Thymus (tissue), 11 donors: ENCODE measurements at regions not wholly inside any gene's neighbourhood (a gene's known extent, or its start where the extent isn't known, plus 50 kb on each side); places are given as distances from the start of the nearest gene placed in this dataset.

Source experiments
- DNase-seq, 9 donors: peaks; one replicate each; pipeline ENCODE4 v3.0.0-alpha.2; 2013; ENCODE audit warnings: low spot score in 9 of 9, low read depth in 6 of 9, missing footprints in 1 of 9
- H3K27ac ChIP-seq, 2 donors: one replicate each; pipeline ENCODE4 v1.5.1; 2013; ENCODE audit warnings: control low read depth in 1 of 2, low read depth in 1 of 2, low read length in 1 of 2, mild to moderate bottlenecking in 1 of 2, moderate library complexity in 1 of 2
- H3K27me3 ChIP-seq, 2 donors: one replicate each; pipeline ENCODE4 v1.5.1; 2013; ENCODE audit warnings: low read length in 1 of 2; ENCODE audit not compliant: control insufficient read depth in 2 of 2, insufficient read depth in 1 of 2
- H3K36me3 ChIP-seq, 2 donors: one replicate each; pipeline ENCODE4 v1.5.1; 2013; ENCODE audit warnings: low read length in 1 of 2, mild to moderate bottlenecking in 1 of 2, moderate library complexity in 1 of 2; ENCODE audit not compliant: control insufficient read depth in 2 of 2, insufficient read depth in 2 of 2
- H3K4me1 ChIP-seq, 2 donors: one replicate each; pipeline ENCODE4 v1.5.1; 2013; ENCODE audit warnings: low read length in 2 of 2; ENCODE audit not compliant: control insufficient read depth in 2 of 2, insufficient read depth in 2 of 2
- H3K4me3 ChIP-seq, 2 donors: one replicate each; pipeline ENCODE4 v1.5.1; 2013; ENCODE audit warnings: low read length in 2 of 2, control low read depth in 1 of 2, mild to moderate bottlenecking in 1 of 2
- H3K9me3 ChIP-seq, 2 donors: one replicate each; pipeline ENCODE4 v1.5.1; 2013; ENCODE audit warnings: low read length in 1 of 2, mild to moderate bottlenecking in 1 of 2; ENCODE audit not compliant: control insufficient read depth in 2 of 2, insufficient read depth in 1 of 2
- WGBS: extraction: QIAGEN DNeasy Blood & Tissue Kit; methylation state at CpG from one replicate; pipeline ENCODE4 v1.1.7; 2013; 5-methylcytosine and 5-hydroxymethylcytosine counted together
- donor health status: healthy.

DNA sequence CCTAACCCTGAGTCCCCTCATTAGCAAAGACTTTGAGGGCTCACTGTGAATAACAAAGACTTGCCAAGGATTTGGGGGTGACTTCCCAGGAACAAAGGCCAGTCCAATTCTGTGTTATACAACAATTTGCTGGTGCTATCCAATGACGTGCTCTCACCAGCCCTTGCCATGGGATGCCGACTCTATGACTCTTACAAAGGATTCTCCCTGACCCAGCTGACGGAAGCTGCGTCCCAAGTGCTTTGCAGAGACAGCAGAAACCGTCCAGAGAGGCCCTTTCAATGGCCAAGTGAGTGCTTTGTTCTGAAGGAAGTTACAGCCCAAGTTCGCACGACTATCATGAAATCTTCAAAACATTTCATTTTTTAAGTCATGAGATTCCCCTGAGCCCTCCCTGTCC is 345.3 kb upstream of the TNRC6C start:
- no peaks in the 10 kb centered on the region for H3K36me3 ChIP-seq
- 96% methylated on average over 7 of the region's 7 CpGs for WGBS
- H3K4me3 ChIP-seq = no peak overlapping the region
- H3K27ac ChIP-seq = no peak overlapping the region
- DNase-seq = no peak
- peaks cover 17 to 28% of the 10 kb centered on the region in 2 donors for H3K4me1 ChIP-seq
- H3K27me3 ChIP-seq = no peaks in the 10 kb centered on the region
- H3K9me3 ChIP-seq = peaks cover 0 to 2% of the 10 kb centered on the region in 2 donors

DNA sequence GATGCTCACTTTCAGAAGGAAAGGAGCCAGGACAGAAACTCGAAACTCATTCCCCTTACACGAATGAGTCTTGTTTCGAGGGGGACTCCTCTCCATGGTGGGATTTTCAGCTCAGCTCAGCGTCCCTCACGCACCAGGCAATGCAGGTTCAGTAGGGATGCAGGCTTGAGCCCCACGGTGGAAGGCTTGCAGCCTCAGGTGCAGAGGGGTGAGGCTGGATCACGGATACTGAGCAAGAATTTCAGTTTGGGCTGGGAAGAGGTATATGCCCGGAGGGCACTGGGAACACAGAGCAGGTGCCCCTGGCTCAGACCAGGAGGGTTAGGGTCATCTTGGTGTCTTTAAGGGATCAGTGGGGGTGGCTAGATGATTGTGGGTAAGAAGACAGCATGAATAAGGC is 344.9 kb upstream of the TNRC6C start:
- H3K36me3 ChIP-seq = no peaks in the 10 kb centered on the region
- whole genome bisulfite sequencing = 96% methylated on average over 8 of the region's 8 CpGs
- H3K9me3 ChIP-seq = peaks cover 0 to 2% of the 10 kb centered on the region in 2 donors
- no peak for DNase-seq
- H3K4me1 ChIP-seq = peaks cover 21 to 32% of the 10 kb centered on the region in 2 donors
- H3K4me3 ChIP-seq = no peak overlapping the region
- no peak overlapping the region for H3K27ac ChIP-seq
- no peaks in the 10 kb centered on the region for H3K27me3 ChIP-seq

DNA sequence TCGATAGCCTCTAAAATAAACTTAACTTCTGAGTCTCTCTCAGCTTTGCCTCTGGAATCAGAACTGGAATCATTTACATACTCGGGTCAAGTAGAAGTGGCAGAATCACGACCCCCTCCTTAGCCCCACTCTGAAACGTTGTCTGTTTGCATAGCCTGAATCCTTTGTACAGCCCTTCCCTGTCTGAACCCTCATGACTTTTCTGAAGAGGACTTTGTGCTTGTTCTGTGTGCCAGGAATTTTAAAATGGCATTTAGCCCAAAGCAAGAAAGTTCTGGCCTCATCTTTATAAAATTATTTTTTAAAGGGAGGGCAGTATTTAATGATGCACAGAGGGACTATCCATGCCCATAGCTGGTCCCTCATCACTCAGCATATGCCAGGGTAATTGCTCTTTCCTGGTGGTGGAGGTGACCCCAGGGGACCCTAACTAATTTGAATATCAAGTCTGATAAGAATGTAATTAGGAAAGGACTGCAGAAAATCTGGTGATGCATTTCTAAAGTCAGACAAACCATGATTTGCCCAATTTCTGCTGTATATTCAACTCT is 342.7 kb upstream of the TNRC6C start:
- Histone ChIP-seq H3K9me3 (peaks cover 0 to 3% of the 10 kb centered on the region in 2 donors), H3K27ac (no peak overlapping the region), H3K4me3 (no peak overlapping the region), H3K4me1 (peaks cover 16 to 21% of the 10 kb centered on the region in 2 donors), H3K27me3 (no peaks in the 10 kb centered on the region), H3K36me3 (no peaks in the 10 kb centered on the region)
- DNase-seq = no peak
- WGBS = 90% methylated on average over 4 of the region's 4 CpGs

DNA sequence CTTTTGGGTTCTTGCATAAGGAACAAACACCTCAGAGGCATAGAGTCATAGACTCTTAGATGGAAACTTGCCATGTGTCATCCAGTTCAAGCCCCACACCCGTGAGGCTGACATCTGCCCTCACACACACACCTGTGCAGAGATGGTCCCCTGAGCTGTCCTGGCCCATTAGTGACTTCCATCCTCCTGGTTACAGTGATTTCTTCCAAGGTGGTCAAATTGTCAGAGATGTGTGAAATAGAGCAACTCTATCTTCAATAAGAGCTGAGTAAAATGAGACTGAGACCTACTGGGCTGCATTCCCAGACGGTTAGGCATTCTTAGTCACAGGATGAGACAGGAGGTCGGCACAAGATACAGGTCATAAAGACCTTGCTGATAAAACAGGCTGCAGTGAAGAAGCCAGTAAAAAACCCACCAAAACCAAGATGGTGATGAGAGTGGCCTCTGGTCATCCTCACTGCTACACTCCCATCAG is 342.2 kb upstream of the TNRC6C start:
- DNase-seq = no peak
- Histone ChIP-seq H3K9me3 (peaks cover 0 to 4% of the 10 kb centered on the region in 2 donors), H3K27ac (no peak overlapping the region), H3K27me3 (no peaks in the 10 kb centered on the region), H3K4me1 (peaks cover 11 to 16% of the 10 kb centered on the region in 2 donors), H3K4me3 (no peak overlapping the region), H3K36me3 (no peaks in the 10 kb centered on the region)
- 58% methylated on average over 3 of the region's 3 CpGs for WGBS

DNA sequence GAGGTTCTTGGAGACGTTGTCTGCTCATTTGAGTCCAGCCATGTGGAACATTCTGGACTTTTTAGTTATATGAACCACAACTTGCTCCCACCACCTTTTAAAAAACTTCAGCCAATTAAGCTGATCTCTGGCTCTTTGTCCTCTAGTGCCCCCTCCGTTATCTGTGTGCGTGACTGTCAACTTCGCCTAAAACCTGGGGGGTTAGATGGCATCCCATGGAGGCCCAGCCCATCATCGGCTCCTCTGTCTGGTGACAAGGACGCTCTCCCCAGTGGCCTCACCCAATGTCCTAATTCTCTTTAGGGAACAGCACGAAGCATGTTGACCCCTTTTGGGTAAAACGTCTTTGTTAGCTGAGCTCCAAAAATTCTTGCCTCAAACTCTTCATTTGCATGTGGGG is 341.0 kb upstream of the TNRC6C start:
- Histone ChIP-seq H3K9me3 (peaks cover 0 to 4% of the 10 kb centered on the region in 2 donors), H3K4me1 (peaks cover 10 to 13% of the 10 kb centered on the region in 2 donors), H3K4me3 (no peak overlapping the region), H3K36me3 (no peaks in the 10 kb centered on the region), H3K27me3 (no peaks in the 10 kb centered on the region), H3K27ac (no peak overlapping the region)
- no peak for DNase-seq
- WGBS = 95% methylated on average over 8 of the region's 8 CpGs

DNA sequence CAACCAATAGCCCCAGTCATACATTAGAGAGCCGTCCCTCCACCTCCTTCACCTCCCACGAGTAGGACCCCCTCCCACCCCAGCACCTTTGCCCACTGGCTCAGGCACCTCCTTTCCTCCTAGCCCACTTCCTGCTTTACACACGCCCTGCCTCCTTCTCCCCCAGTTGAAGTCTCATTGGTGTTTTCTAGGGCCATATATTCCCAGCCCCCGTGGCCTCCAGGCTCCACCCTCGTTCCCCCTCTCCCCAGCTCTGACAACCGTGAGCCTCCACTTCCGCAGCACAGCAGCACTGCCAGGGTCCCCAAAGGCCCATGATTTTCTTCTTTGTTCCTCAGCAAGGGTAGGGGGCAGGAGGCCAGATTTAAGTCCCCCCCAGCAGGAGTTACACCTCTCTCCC is 340.3 kb upstream of the TNRC6C start:
- Histone ChIP-seq H3K27ac (peak overlapping the region in 1 of 2 donors; percentile 46), H3K27me3 (no peaks in the 10 kb centered on the region), H3K36me3 (no peaks in the 10 kb centered on the region), H3K4me1 (peaks cover 10 to 13% of the 10 kb centered on the region in 2 donors), H3K4me3 (no peak overlapping the region), H3K9me3 (peaks cover 0 to 4% of the 10 kb centered on the region in 2 donors)
- WGBS = 64% methylated on average over 7 of the region's 7 CpGs
- DNase-seq = peak in 5 of 9 donors; percentile 24 to 68 (median 46)

DNA sequence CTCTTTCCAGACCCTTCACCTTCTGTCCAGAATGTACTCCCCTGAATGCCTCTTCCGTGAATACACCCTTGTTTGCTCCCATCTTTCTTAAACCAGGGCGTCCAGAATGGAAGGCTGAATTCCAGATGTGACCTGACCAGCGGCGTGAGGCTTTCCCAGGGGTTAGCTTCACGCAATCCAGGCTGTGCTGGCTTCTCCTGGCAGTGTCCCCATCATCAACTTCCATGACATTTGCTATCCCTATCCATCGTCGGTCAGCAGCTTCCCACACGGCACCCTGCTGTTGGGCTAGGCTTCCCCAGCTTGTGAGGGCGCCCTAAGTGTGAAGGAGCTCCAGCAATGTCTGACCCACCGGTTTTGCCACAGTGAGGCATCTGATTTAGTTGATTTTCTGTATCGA is 339.8 kb upstream of the TNRC6C start:
- H3K27me3 ChIP-seq = no peaks in the 10 kb centered on the region
- no peak for DNase-seq
- H3K36me3 ChIP-seq = no peaks in the 10 kb centered on the region
- H3K4me1 ChIP-seq = peaks cover 10 to 13% of the 10 kb centered on the region in 2 donors
- H3K4me3 ChIP-seq = no peak overlapping the region
- peaks cover 0 to 4% of the 10 kb centered on the region in 2 donors for H3K9me3 ChIP-seq
- H3K27ac ChIP-seq = no peak overlapping the region
- WGBS = over 99% methylated on average over 11 of the region's 11 CpGs

DNA sequence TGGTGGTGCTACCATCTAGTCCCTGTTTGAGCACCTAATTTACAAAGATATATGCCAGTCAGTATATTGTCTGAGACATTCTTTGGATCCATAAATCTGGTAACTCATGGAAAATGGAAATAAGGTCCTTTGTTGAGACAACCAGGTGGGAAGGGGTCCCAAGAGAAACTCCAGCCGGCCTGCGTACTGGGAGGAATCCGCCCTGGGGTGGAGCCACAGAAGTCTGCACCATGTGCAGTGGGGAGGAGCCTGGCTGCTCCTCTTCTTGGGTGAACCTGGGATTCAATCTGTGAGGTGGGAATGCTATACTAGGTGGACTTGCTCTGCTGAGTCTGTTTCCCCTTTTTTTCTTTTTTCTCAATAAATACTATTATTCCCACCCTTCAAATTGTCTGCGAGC is 339.2 kb upstream of the TNRC6C start:
- Histone ChIP-seq H3K9me3 (peaks cover 0 to 4% of the 10 kb centered on the region in 2 donors), H3K27ac (no peak overlapping the region), H3K27me3 (no peaks in the 10 kb centered on the region), H3K36me3 (no peaks in the 10 kb centered on the region), H3K4me3 (no peak overlapping the region), H3K4me1 (peaks cover 10 to 13% of the 10 kb centered on the region in 2 donors)
- no peak for DNase-seq
- WGBS = 99% methylated on average over 4 of the region's 4 CpGs

DNA sequence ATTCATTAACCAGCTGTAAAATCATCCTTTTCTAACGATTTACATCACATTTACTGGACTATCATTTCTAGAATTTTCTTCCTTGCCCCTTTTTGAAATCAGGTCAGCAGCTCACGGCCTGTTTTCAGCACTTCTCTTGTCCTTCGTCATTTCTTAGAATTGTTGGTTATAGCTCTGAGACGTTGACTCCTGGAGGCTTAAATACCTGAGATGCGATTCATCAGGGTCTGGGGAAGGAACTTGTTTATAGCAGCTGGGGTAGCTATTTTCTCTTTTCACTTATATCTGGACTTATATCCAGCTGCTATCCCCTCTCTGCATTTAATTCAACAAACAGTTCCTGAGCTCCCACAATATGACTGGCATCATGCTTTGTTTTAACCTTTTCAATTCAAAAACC is 338.7 kb upstream of the TNRC6C start:
- Histone ChIP-seq H3K4me1 (peaks cover 10 to 13% of the 10 kb centered on the region in 2 donors), H3K27ac (no peak overlapping the region), H3K4me3 (no peak overlapping the region), H3K36me3 (no peaks in the 10 kb centered on the region), H3K27me3 (no peaks in the 10 kb centered on the region), H3K9me3 (peaks cover 0 to 4% of the 10 kb centered on the region in 2 donors)
- no peak for DNase-seq
- 97% methylated on average over 5 of the region's 5 CpGs for WGBS
